GM18519 (cell line): ENCODE measurements at regions not wholly inside any gene's neighbourhood (a gene's known extent, or its start where the extent isn't known, plus 50 kb on each side); places are given as distances from the start of the nearest gene placed in this dataset.

Source experiments
- ATAC-seq: cut with Tn5 transposase; IDR thresholded peaks from one replicate; pipeline ENCODE4 v1.9.1; 2021; ENCODE audit warnings: mild to moderate bottlenecking, moderate library complexity; ENCODE audit not compliant: unreplicated experiment, low FRiP score

DNA sequence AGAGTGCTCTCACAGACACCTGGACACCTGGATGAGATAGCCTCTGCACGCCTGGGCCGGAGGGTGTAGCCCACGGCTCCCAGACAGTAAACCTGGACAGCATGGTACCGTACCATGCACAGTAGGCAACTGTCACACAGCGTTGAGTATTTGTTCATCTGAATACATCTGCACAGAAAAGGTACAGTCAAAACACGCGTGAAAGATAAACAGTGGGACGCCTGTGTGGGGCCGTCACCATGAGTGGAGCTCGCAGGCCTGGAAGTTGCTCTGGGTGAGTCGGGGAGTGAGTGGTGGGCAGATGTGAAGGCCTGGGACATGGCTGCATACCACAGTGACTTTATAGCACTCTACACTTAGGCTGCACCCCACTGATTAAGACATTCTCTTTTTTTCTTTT lies 280.0 kb upstream of the SHH start:
- ATAC-seq: no peak

DNA sequence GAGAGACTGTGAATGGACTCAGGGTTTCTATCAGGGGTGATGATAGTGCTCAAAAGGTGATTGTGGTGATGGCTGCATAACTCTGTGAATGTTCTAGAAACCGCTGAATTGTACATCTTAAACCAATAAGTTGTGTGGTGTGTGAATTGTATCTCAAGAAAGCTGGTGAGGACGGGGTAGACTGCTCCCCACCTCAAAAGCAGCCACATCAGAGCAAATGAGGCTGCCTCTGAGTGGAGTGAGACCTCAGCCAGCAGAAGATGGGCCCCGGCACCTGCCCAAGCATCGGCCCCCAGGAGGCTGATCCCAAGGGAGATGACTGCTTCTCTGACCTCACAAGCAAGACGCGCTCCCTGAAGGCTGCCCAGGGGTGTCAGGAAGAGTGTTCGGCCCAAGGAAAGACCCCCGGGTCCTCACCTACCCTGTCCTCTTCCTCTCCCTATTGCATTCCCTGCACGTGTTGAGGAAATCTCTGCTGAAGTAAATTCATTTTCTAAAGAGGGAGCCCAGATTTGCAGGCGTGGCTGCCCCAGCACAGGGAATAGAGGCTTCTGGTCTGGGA lies 279.3 kb upstream of the SHH start:
- no peak for ATAC-seq

DNA sequence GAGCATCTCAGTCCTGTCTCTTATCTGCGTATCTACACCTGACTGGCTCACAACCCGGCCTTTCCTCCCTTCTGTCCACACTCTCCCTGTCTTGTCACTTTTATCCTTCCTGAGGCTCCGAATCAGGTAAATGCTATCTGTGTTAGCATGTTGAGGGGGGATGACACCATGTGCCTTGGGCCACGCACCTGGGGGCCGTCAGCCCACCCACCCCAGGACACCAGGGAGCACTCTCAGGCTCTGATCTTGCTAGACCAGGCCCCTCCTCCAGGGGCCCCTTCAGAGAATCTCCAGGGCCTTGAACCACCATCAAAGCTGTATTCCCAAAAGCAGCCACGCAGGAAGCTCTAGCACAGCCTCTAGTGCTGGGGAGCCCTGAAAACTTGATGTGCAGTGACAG lies 278.7 kb upstream of the SHH start:
- no peak for ATAC-seq

DNA sequence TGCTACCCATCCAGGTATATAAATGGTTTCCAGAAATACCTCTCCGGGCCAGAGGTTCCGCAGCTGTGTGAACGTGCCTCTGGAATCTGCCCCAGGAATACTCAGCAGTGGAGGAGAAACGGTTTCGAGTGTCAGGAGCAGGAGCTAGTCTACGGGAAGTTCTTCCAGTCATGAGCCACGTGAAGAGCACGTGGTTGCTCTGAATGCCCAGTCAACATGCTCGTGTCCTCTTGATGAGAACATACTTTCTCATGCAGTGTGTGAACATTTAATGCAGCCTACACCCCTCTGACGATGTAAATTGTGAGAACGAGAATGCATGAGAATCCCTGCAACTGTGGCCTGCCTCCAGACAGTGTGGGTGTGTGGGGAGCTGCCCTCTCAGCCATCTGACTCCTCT lies 277.0 kb upstream of the SHH start:
- no peak for ATAC-seq

DNA sequence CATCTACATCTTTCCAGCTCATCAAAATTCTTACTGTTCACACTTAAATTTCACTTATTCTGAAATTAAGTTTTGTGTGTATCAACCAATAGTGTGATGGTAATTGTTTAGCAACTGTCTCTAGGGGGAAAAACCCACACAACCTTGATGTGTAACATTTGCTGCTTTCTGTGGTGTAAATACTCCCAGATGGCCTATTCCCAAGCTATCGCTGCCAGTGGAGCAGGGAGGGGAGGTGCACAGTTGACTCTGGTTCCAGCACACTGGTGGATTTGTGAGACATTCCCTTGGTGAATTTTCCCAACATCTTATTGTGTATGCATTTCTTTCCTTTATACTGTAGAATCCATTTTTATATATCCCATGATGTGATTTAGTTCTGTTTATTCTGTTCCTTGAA lies 275.9 kb upstream of the SHH start:
- ATAC-seq: no peak

GRCh38 chr7:156082048-156083040 lies 270.1 kb upstream of the SHH start:
- no peak for ATAC-seq

GRCh38 chr7:156080596-156080995 lies 268.3 kb upstream of the SHH start:
- no peak for ATAC-seq

GRCh38 chr7:156080046-156080445 lies 267.8 kb upstream of the SHH start:
- ATAC-seq: no peak

- no peak for ATAC-seq
These were observed 266.9 kb upstream of the SHH start for GRCh38 chr7:156079156-156079555.

- no peak for ATAC-seq
These were observed 262.8 kb upstream of the SHH start for GRCh38 chr7:156074982-156075615.

DNA sequence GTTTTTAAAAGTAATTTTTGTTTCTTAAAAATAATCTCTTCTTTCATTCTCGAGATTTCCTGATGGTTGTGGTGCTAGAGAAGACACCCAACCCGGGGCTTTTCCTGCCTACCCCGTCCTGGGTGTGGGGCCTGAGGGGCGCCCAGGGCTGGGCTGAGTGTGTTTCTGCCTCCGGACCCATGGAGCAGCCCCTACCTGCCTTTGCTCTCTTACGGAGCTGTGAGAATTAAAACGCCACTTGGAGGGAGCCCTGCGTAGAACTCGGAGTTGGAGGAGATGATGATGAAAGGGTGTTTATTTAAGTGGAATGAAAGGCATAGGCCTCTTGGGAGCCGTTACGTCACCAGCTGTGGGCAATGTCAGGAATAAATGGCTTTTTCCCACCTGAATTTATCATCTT lies 261.8 kb upstream of the SHH start:
- no peak for ATAC-seq

- no peak for ATAC-seq
These were observed 261.2 kb upstream of the SHH start for GRCh38 chr7:156073366-156074052.

DNA sequence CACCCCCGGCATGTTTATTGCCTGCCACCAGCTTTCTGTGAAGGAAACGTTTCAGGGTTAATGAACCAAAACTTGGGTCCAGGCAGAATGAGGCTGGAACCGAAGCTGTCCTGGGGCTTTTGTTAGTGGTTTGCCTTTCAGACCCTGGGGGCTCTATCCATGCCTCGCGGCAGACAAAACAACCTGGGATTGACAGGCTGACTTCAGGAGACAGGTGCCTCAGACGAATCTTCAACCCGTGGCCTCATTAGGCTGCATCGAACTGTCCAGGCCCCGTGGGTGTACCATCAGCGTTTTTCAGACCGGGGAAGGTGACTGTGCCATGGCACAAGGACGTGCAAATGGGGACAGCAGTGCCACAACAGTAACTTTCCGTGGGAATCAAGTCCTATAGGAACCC lies 259.3 kb upstream of the SHH start:
- no peak for ATAC-seq

GRCh38 chr7:156069891-156070290 lies 257.6 kb upstream of the SHH start:
- no peak for ATAC-seq

DNA sequence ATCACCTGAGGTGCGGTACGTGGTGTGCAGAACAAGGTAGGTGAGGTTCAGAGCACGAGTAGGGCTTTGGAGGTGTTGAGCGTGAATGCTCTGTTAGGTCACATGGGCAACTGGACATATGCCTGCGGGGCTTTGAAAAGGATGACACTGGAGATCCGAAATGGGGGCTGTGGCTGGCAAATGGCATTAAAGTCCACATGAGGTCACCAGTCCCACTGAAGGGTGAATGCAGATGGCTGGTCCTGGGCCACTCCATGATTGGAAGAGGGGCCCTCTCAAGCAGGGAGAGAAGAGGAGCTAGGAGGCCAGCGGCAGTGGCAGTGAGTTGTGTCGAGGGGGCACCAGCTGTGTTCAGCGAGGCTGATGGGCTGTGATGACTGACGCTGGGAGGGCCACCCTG lies 254.9 kb upstream of the SHH start:
- no peak for ATAC-seq

DNA sequence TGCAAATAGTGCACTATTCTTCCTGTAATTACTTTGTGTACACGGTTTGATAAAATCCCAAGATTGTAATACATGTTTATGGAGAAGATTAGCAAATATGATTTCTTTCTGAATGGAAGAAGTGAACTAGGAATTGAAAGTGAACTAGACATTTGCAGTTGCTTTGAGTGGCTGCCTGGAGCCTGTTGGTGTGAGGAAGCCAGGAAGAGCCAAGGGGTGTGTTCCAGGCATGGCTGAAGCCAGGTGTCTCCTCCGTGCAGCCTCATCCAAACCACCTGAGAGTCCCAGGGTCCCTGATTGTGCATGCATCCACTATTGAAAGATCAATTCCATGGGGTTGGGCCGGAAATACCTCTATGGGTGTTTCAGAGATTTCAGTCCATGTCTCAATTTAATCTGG lies 253.1 kb upstream of the SHH start:
- no peak for ATAC-seq

GRCh38 chr7:156064971-156065386 lies 252.7 kb upstream of the SHH start:
- ATAC-seq: no peak

GRCh38 chr7:156063241-156063810 lies 251.1 kb upstream of the SHH start:
- ATAC-seq: no peak

DNA sequence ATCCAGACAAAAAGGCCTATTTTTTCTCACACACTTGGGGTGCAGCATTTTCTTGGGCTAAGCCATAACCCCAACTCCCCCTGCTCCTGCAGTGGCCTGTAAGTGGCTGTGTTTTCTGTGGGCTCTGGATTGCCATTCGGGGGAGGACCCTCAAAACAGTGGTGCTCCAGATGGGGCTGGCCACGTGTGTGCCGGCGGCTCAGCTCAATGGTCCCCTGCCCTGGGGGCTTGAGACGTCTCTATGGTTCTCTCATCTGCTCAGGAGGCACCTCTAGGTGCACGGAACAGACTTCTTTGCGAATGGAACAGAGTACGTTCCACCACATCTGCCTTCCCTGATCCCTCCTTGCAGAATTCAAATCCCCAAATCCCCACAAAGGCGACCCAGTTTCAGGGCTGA lies 250.0 kb upstream of the SHH start:
- ATAC-seq: no peak

- no peak for ATAC-seq
These were observed 249.5 kb upstream of the SHH start for GRCh38 chr7:156061689-156062255.
